ENCODE measurements at regions not wholly inside any gene's neighbourhood (a gene's known extent, or its start where the extent isn't known, plus 50 kb on each side); places are given as distances from the start of the nearest gene placed in this dataset.

- no peak overlapping the region for H3T11ph ChIP-seq (ENCODE audit: low read length)
- no peak overlapping the region for H2BK20ac ChIP-seq (ENCODE audit: low read depth, low read length, poor library complexity, severe bottlenecking)
- no peaks in the 10 kb centered on the region for H3K36me3 Mint-ChIP-seq (ENCODE audit: insufficient read depth in 1 of 3, low read depth in 3 of 3)
- no peak overlapping the region for H3K4me3 Mint-ChIP-seq
- H3K23ac ChIP-seq (ENCODE audit: insufficient read length, low read depth, low read length) = no peak overlapping the region
- no peak overlapping the region for H2AK5ac ChIP-seq (ENCODE audit: insufficient read length, low read length)
- H2BK12ac ChIP-seq (ENCODE audit: insufficient read length, low read depth, low read length) = no peak overlapping the region
- no peak overlapping the region for H4K91ac ChIP-seq (ENCODE audit: insufficient read length, low read depth, low read length)
- H3K9ac ChIP-seq (ENCODE audit: extremely low read depth, insufficient read length, low read length) = no peak overlapping the region
- no peak overlapping the region for H2BK15ac ChIP-seq (ENCODE audit: low read depth, low read length)
- H3K27me3 ChIP-seq (ENCODE audit: insufficient read depth, low read length) = no peaks in the 10 kb centered on the region
- H2AFZ ChIP-seq (ENCODE audit: low read length) = no peak overlapping the region
- H3K27ac Mint-ChIP-seq = no peak overlapping the region
- no peaks in the 10 kb centered on the region for H3K27me3 Mint-ChIP-seq (ENCODE audit: low read depth)
- no peak overlapping the region for H4K8ac ChIP-seq (replicated peaks; ENCODE audit: insufficient read length, low read depth, low read length)
- no peaks in the 10 kb centered on the region for H3K9me3 Mint-ChIP-seq
- no peaks in the 10 kb centered on the region for H3K23me2 ChIP-seq (ENCODE audit: insufficient read length, low read depth, low read length, poor library complexity, severe bottlenecking)
- TF ChIP-seq CTCF (conservative IDR thresholded peaks at IDR 0.05) = no peak
- H3K4me1 ChIP-seq (ENCODE audit: insufficient read depth, low read length) = peaks cover 6% of the 10 kb centered on the region; the same call in 1 of the 2 replicates
- H3K14ac ChIP-seq (ENCODE audit: insufficient read depth, low read length) = no peak overlapping the region
- no peak for DNase-seq
- no peaks in the 10 kb centered on the region for H3K79me1 ChIP-seq (ENCODE audit: insufficient read depth, low read depth, low read length, poor library complexity, severe bottlenecking)
- H3K56ac ChIP-seq (ENCODE audit: insufficient read length, low read depth, low read length) = no peak overlapping the region
- H3K4me2 ChIP-seq (ENCODE audit: insufficient read depth, insufficient read length, low read length) = no peak overlapping the region
- no peaks in the 10 kb centered on the region for H3K79me2 ChIP-seq (ENCODE audit: insufficient read depth, low read length)
- H3K4me1 Mint-ChIP-seq = peaks cover 24 to 27% of the 10 kb centered on the region in 2 experiments
- no peak overlapping the region for H3K27ac ChIP-seq (ENCODE audit: insufficient read length, low read depth, low read length)
- H3K18ac ChIP-seq (ENCODE audit: insufficient read length, low read depth, low read length) = no peak overlapping the region
- WGBS (ENCODE audit: extremely low coverage, insufficient read length, low lambda C conversion rate) = no CpG with 5 or more reads among the region's 7 CpGs
- no peaks in the 10 kb centered on the region for H4K20me1 ChIP-seq (ENCODE audit: control insufficient read depth, insufficient read depth, insufficient read length)
- no peaks in the 10 kb centered on the region for H3K9me3 ChIP-seq (ENCODE audit: control insufficient read depth, low read depth, low read length)
- H3K4ac ChIP-seq (ENCODE audit: low read depth, low read length) = no peak overlapping the region
- H4K5ac ChIP-seq (ENCODE audit: insufficient read length, low read depth, low read length) = no peak overlapping the region
- no peak overlapping the region for H2BK120ac ChIP-seq (ENCODE audit: low read depth, low read length, poor library complexity, severe bottlenecking)
- H2BK5ac ChIP-seq (ENCODE audit: insufficient read length, low read length) = no peak overlapping the region
Observed at GRCh38 chr10:6875269-6875865, 295.3 kb upstream of the PRKCQ start.

All from H9 (cell line).